ENCODE measurements at regions not wholly inside any gene's neighbourhood (a gene's known extent, or its start where the extent isn't known, plus 50 kb on each side); places are given as distances from the start of the nearest gene placed in this dataset.
A peak's percentile ranks its signal among the peaks of the same experiment; 100 is the strongest.

- no peak overlapping the region for H3K9ac ChIP-seq (ENCODE audit: low read length in 5 of 5)
- H3K27me3 ChIP-seq (ENCODE audit: control insufficient read depth in 5 of 5, insufficient read depth in 4 of 5, low read length in 5 of 5) = peaks cover 0 to 3% (median 0%) of the 10 kb centered on the region in 5 donors
- H3K27ac ChIP-seq (ENCODE audit: low read depth, low read length) = no peak overlapping the region
- H3K4me1 ChIP-seq (ENCODE audit: control insufficient read depth in 5 of 5, insufficient read depth in 5 of 5, low read length in 5 of 5) = peaks cover 0 to 12% (median 8%) of the 10 kb centered on the region in 5 donors
- H3K4me3 ChIP-seq (ENCODE audit: low read depth in 1 of 5, low read length in 5 of 5) = no peak overlapping the region
- no peaks in the 10 kb centered on the region for H3K9me3 ChIP-seq (ENCODE audit: control insufficient read depth in 5 of 5, low read length in 5 of 5)
- H3K36me3 ChIP-seq (ENCODE audit: control insufficient read depth in 5 of 5, insufficient read depth in 5 of 5, low read length in 5 of 5) = no peaks in the 10 kb centered on the region
Observed at GRCh38 chr1:57987523-57987922, 559.0 kb downstream of the OMA1 start.

- no peak overlapping the region for H3K27ac ChIP-seq (ENCODE audit: low read depth, low read length)
- peaks cover 0 to 3% (median 0%) of the 10 kb centered on the region in 5 donors for H3K27me3 ChIP-seq (ENCODE audit: control insufficient read depth in 5 of 5, insufficient read depth in 4 of 5, low read length in 5 of 5)
- no peaks in the 10 kb centered on the region for H3K9me3 ChIP-seq (ENCODE audit: control insufficient read depth in 5 of 5, low read length in 5 of 5)
- H3K4me1 ChIP-seq (ENCODE audit: control insufficient read depth in 5 of 5, insufficient read depth in 5 of 5, low read length in 5 of 5) = peaks cover 0 to 15% (median 8%) of the 10 kb centered on the region in 5 donors
- no peak overlapping the region for H3K4me3 ChIP-seq (ENCODE audit: low read depth in 1 of 5, low read length in 5 of 5)
- no peaks in the 10 kb centered on the region for H3K36me3 ChIP-seq (ENCODE audit: control insufficient read depth in 5 of 5, insufficient read depth in 5 of 5, low read length in 5 of 5)
- H3K9ac ChIP-seq (ENCODE audit: low read length in 5 of 5) = no peak overlapping the region
Observed at GRCh38 chr1:57986432-57986831, 560.1 kb downstream of the OMA1 start.

- Histone ChIP-seq H3K9me3 (ENCODE audit: control insufficient read depth in 5 of 5, low read length in 5 of 5) (no peaks in the 10 kb centered on the region), H3K4me1 (ENCODE audit: control insufficient read depth in 5 of 5, insufficient read depth in 5 of 5, low read length in 5 of 5) (peaks cover 0 to 15% (median 8%) of the 10 kb centered on the region in 5 donors), H3K36me3 (ENCODE audit: control insufficient read depth in 5 of 5, insufficient read depth in 5 of 5, low read length in 5 of 5) (no peaks in the 10 kb centered on the region), H3K27me3 (ENCODE audit: control insufficient read depth in 5 of 5, insufficient read depth in 4 of 5, low read length in 5 of 5) (peaks cover 0 to 3% (median 0%) of the 10 kb centered on the region in 5 donors), H3K4me3 (ENCODE audit: low read depth in 1 of 5, low read length in 5 of 5) (no peak overlapping the region), H3K9ac (ENCODE audit: low read length in 5 of 5) (no peak overlapping the region), H3K27ac (ENCODE audit: low read depth, low read length) (no peak overlapping the region)
Observed at GRCh38 chr1:57984277-57984676, 560.4 kb upstream of the DAB1 start.

GRCh38 chr1:57983441-57983840 is 559.6 kb upstream of the DAB1 start:
- Histone ChIP-seq H3K9me3 (ENCODE audit: control insufficient read depth in 5 of 5, low read length in 5 of 5) (no peaks in the 10 kb centered on the region), H3K27ac (ENCODE audit: low read depth, low read length) (no peak overlapping the region), H3K27me3 (ENCODE audit: control insufficient read depth in 5 of 5, insufficient read depth in 4 of 5, low read length in 5 of 5) (no peaks in the 10 kb centered on the region), H3K4me1 (ENCODE audit: control insufficient read depth in 5 of 5, insufficient read depth in 5 of 5, low read length in 5 of 5) (peaks cover 0 to 15% (median 8%) of the 10 kb centered on the region in 5 donors), H3K36me3 (ENCODE audit: control insufficient read depth in 5 of 5, insufficient read depth in 5 of 5, low read length in 5 of 5) (no peaks in the 10 kb centered on the region), H3K9ac (ENCODE audit: low read length in 5 of 5) (no peak overlapping the region), H3K4me3 (ENCODE audit: low read depth in 1 of 5, low read length in 5 of 5) (no peak overlapping the region)

- peaks cover 0 to 2% (median 0%) of the 10 kb centered on the region in 5 donors for H3K9me3 ChIP-seq (ENCODE audit: control insufficient read depth in 5 of 5, low read length in 5 of 5)
- no peaks in the 10 kb centered on the region for H3K27me3 ChIP-seq (ENCODE audit: control insufficient read depth in 5 of 5, insufficient read depth in 4 of 5, low read length in 5 of 5)
- no peaks in the 10 kb centered on the region for H3K36me3 ChIP-seq (ENCODE audit: control insufficient read depth in 5 of 5, insufficient read depth in 5 of 5, low read length in 5 of 5)
- H3K9ac ChIP-seq (ENCODE audit: low read length in 5 of 5) = no peak overlapping the region
- peaks cover 0 to 15% (median 8%) of the 10 kb centered on the region in 5 donors for H3K4me1 ChIP-seq (ENCODE audit: control insufficient read depth in 5 of 5, insufficient read depth in 5 of 5, low read length in 5 of 5)
- H3K4me3 ChIP-seq (ENCODE audit: low read depth in 1 of 5, low read length in 5 of 5) = peak overlapping the region in 1 of 5 donors; percentile 22
- no peak overlapping the region for H3K27ac ChIP-seq (ENCODE audit: low read depth, low read length)
Observed at GRCh38 chr1:57982852-57983251, 559.0 kb upstream of the DAB1 start.

- H3K9ac ChIP-seq (ENCODE audit: low read length in 5 of 5) = no peak overlapping the region
- H3K27ac ChIP-seq (ENCODE audit: low read depth, low read length) = no peak overlapping the region
- H3K9me3 ChIP-seq (ENCODE audit: control insufficient read depth in 5 of 5, low read length in 5 of 5) = peaks cover 0 to 8% (median 6%) of the 10 kb centered on the region in 5 donors
- no peaks in the 10 kb centered on the region for H3K4me1 ChIP-seq (ENCODE audit: control insufficient read depth in 5 of 5, insufficient read depth in 5 of 5, low read length in 5 of 5)
- no peaks in the 10 kb centered on the region for H3K36me3 ChIP-seq (ENCODE audit: control insufficient read depth in 5 of 5, insufficient read depth in 5 of 5, low read length in 5 of 5)
- no peaks in the 10 kb centered on the region for H3K27me3 ChIP-seq (ENCODE audit: control insufficient read depth in 5 of 5, insufficient read depth in 4 of 5, low read length in 5 of 5)
- H3K4me3 ChIP-seq (ENCODE audit: low read depth in 1 of 5, low read length in 5 of 5) = no peak overlapping the region
Observed at GRCh38 chr1:57976216-57976615, 552.4 kb upstream of the DAB1 start.

- no peak overlapping the region for H3K9ac ChIP-seq (ENCODE audit: low read length in 5 of 5)
- H3K36me3 ChIP-seq (ENCODE audit: control insufficient read depth in 5 of 5, insufficient read depth in 5 of 5, low read length in 5 of 5) = no peaks in the 10 kb centered on the region
- no peaks in the 10 kb centered on the region for H3K27me3 ChIP-seq (ENCODE audit: control insufficient read depth in 5 of 5, insufficient read depth in 4 of 5, low read length in 5 of 5)
- H3K27ac ChIP-seq (ENCODE audit: low read depth, low read length) = no peak overlapping the region
- no peak overlapping the region for H3K4me3 ChIP-seq (ENCODE audit: low read depth in 1 of 5, low read length in 5 of 5)
- peaks cover 0 to 7% (median 4%) of the 10 kb centered on the region in 5 donors for H3K9me3 ChIP-seq (ENCODE audit: control insufficient read depth in 5 of 5, low read length in 5 of 5)
- no peaks in the 10 kb centered on the region for H3K4me1 ChIP-seq (ENCODE audit: control insufficient read depth in 5 of 5, insufficient read depth in 5 of 5, low read length in 5 of 5)
Observed at GRCh38 chr1:57968321-57968720, 544.5 kb upstream of the DAB1 start.

GRCh38 chr1:57966751-57967406 is 543.0 kb upstream of the DAB1 start:
- Histone ChIP-seq H3K27ac (ENCODE audit: low read depth, low read length) (no peak overlapping the region), H3K9me3 (ENCODE audit: control insufficient read depth in 5 of 5, low read length in 5 of 5) (no peaks in the 10 kb centered on the region), H3K36me3 (ENCODE audit: control insufficient read depth in 5 of 5, insufficient read depth in 5 of 5, low read length in 5 of 5) (no peaks in the 10 kb centered on the region), H3K4me3 (ENCODE audit: low read depth in 1 of 5, low read length in 5 of 5) (no peak overlapping the region), H3K4me1 (ENCODE audit: control insufficient read depth in 5 of 5, insufficient read depth in 5 of 5, low read length in 5 of 5) (no peaks in the 10 kb centered on the region), H3K27me3 (ENCODE audit: control insufficient read depth in 5 of 5, insufficient read depth in 4 of 5, low read length in 5 of 5) (no peaks in the 10 kb centered on the region), H3K9ac (ENCODE audit: low read length in 5 of 5) (no peak overlapping the region)

- no peak overlapping the region for H3K27ac ChIP-seq (ENCODE audit: low read depth, low read length)
- no peaks in the 10 kb centered on the region for H3K36me3 ChIP-seq (ENCODE audit: control insufficient read depth in 5 of 5, insufficient read depth in 5 of 5, low read length in 5 of 5)
- H3K9me3 ChIP-seq (ENCODE audit: control insufficient read depth in 5 of 5, low read length in 5 of 5) = no peaks in the 10 kb centered on the region
- H3K4me1 ChIP-seq (ENCODE audit: control insufficient read depth in 5 of 5, insufficient read depth in 5 of 5, low read length in 5 of 5) = no peaks in the 10 kb centered on the region
- no peak overlapping the region for H3K4me3 ChIP-seq (ENCODE audit: low read depth in 1 of 5, low read length in 5 of 5)
- no peak overlapping the region for H3K9ac ChIP-seq (ENCODE audit: low read length in 5 of 5)
- H3K27me3 ChIP-seq (ENCODE audit: control insufficient read depth in 5 of 5, insufficient read depth in 4 of 5, low read length in 5 of 5) = no peaks in the 10 kb centered on the region
Observed at GRCh38 chr1:57966340-57966739, 542.5 kb upstream of the DAB1 start.

- H3K27ac ChIP-seq (ENCODE audit: low read depth, low read length) = no peak overlapping the region
- no peaks in the 10 kb centered on the region for H3K36me3 ChIP-seq (ENCODE audit: control insufficient read depth in 5 of 5, insufficient read depth in 5 of 5, low read length in 5 of 5)
- no peak overlapping the region for H3K4me3 ChIP-seq (ENCODE audit: low read depth in 1 of 5, low read length in 5 of 5)
- no peaks in the 10 kb centered on the region for H3K27me3 ChIP-seq (ENCODE audit: control insufficient read depth in 5 of 5, insufficient read depth in 4 of 5, low read length in 5 of 5)
- H3K9ac ChIP-seq (ENCODE audit: low read length in 5 of 5) = no peak overlapping the region
- H3K4me1 ChIP-seq (ENCODE audit: control insufficient read depth in 5 of 5, insufficient read depth in 5 of 5, low read length in 5 of 5) = no peaks in the 10 kb centered on the region
- no peaks in the 10 kb centered on the region for H3K9me3 ChIP-seq (ENCODE audit: control insufficient read depth in 5 of 5, low read length in 5 of 5)
Observed at GRCh38 chr1:57963581-57963980, 539.7 kb upstream of the DAB1 start.

Data from subcutaneous abdominal adipose tissue (tissue), 5 donors.